ENCODE measurements at regions not wholly inside any gene's neighbourhood (a gene's known extent, or its start where the extent isn't known, plus 50 kb on each side); places are given as distances from the start of the nearest gene placed in this dataset.
"Not testable (repeated sequence)": the region's sequence is repeated elsewhere in the genome, so short reads cannot be mapped to it uniquely, and the experiment has no call there.

GRCh38 chr10:131839880-131840787 is 60.7 kb upstream of the PPP2R2D start:
- not testable (repeated sequence) for H3K27me3 ChIP-seq (ENCODE audit: control insufficient read depth, low read length); H3K79me2 ChIP-seq (ENCODE audit: control insufficient read depth, low read length); H3K4me2 ChIP-seq (ENCODE audit: low read length); H3K9me2 ChIP-seq (replicated peaks; ENCODE audit: control insufficient read depth, low read length); H3K9me3 ChIP-seq (ENCODE audit: control insufficient read depth, insufficient read depth, low read length); H3K4me1 ChIP-seq (ENCODE audit: control insufficient read depth, low read length); H3K27ac ChIP-seq (ENCODE audit: low read depth, low read length); H4K20me1 ChIP-seq (ENCODE audit: control insufficient read depth, insufficient read depth, low read depth, low read length); H3F3A ChIP-seq (ENCODE audit: control insufficient read depth, insufficient read depth); H3K4me3 ChIP-seq (ENCODE audit: low read length); H3K36me3 ChIP-seq (ENCODE audit: control insufficient read depth, low read length)
- TF ChIP-seq, protein P1, sequence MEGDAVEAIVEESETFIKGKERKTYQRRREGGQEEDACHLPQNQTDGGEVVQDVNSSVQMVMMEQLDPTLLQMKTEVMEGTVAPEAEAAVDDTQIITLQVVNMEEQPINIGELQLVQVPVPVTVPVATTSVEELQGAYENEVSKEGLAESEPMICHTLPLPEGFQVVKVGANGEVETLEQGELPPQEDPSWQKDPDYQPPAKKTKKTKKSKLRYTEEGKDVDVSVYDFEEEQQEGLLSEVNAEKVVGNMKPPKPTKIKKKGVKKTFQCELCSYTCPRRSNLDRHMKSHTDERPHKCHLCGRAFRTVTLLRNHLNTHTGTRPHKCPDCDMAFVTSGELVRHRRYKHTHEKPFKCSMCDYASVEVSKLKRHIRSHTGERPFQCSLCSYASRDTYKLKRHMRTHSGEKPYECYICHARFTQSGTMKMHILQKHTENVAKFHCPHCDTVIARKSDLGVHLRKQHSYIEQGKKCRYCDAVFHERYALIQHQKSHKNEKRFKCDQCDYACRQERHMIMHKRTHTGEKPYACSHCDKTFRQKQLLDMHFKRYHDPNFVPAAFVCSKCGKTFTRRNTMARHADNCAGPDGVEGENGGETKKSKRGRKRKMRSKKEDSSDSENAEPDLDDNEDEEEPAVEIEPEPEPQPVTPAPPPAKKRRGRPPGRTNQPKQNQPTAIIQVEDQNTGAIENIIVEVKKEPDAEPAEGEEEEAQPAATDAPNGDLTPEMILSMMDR (IDR thresholded peaks at IDR 0.05; ENCODE audit: low read depth, low read length, poor library complexity, severe bottlenecking): peak; percentile 13

- H3F3A ChIP-seq (ENCODE audit: control insufficient read depth, insufficient read depth): no peaks in the 10 kb centered on the region
Measured at GRCh38 chr10:131840788-131841118, 60.1 kb upstream of the PPP2R2D start.

DNA sequence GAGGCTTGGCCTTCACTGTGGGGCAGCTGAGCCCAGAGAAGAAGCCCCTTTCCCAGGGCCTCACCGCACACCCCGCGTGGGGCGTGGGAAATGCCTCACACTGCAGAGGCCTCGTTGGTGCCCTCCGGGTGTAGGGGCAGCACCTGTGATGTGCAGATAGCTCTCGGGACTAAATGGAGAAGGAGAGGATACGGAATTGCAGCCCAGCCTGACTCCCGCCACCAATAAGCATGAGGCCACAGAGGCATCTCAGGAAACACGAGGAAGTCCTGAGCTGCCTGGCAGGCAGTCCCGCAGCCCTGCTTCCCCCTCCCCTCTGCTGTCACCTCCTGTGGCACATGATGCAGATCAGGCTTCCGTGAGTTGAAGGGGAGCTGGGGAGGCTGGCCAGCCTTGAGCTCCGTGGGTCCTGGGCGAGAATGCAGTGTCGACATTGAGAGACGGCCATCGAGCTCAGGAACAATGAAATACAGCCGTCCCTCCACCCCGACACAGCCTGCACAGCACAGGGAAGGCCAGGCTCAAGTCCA is 59.6 kb upstream of the PPP2R2D start:
- H3K27me3 ChIP-seq (ENCODE audit: control insufficient read depth, low read length): no peaks in the 10 kb centered on the region
- H3K4me3 ChIP-seq (ENCODE audit: low read length): no peak overlapping the region
- H3K4me1 ChIP-seq (ENCODE audit: control insufficient read depth, low read length): no peaks in the 10 kb centered on the region
- H3F3A ChIP-seq (ENCODE audit: control insufficient read depth, insufficient read depth): no peaks in the 10 kb centered on the region
- H4K20me1 ChIP-seq (ENCODE audit: control insufficient read depth, insufficient read depth, low read depth, low read length): no peaks in the 10 kb centered on the region
- H3K27ac ChIP-seq (ENCODE audit: low read depth, low read length): no peak overlapping the region
- no peaks in the 10 kb centered on the region for H3K36me3 ChIP-seq (ENCODE audit: control insufficient read depth, low read length)
- H3K79me2 ChIP-seq (ENCODE audit: control insufficient read depth, low read length): no peaks in the 10 kb centered on the region
- H3K4me2 ChIP-seq (ENCODE audit: low read length): no peak overlapping the region
- TF ChIP-seq, protein P1 (IDR thresholded peaks at IDR 0.05; ENCODE audit: low read depth, low read length, poor library complexity, severe bottlenecking): no peak
- no peak for TF ChIP-seq EZH2phosphoT487 (IDR thresholded peaks at IDR 0.05; ENCODE audit: borderline replicate concordance, low read length)
- no peaks in the 10 kb centered on the region for H3K9me3 ChIP-seq (ENCODE audit: control insufficient read depth, insufficient read depth, low read length)
- no peaks in the 10 kb centered on the region for H3K9me2 ChIP-seq (replicated peaks; ENCODE audit: control insufficient read depth, low read length)

More at GRCh38 chr10:131840788-131841118, 60.1 kb upstream of the PPP2R2D start:
- no peak for TF ChIP-seq EZH2phosphoT487 (IDR thresholded peaks at IDR 0.05; ENCODE audit: borderline replicate concordance, low read length)
- TF ChIP-seq, protein P1 (IDR thresholded peaks at IDR 0.05; ENCODE audit: low read depth, low read length, poor library complexity, severe bottlenecking): no peak
- Histone ChIP-seq H3K4me1 (ENCODE audit: control insufficient read depth, low read length) (no peaks in the 10 kb centered on the region), H3K9me2 (replicated peaks; ENCODE audit: control insufficient read depth, low read length) (no peaks in the 10 kb centered on the region), H3K4me3 (ENCODE audit: low read length) (no peak overlapping the region), H3K4me2 (ENCODE audit: low read length) (no peak overlapping the region), H3K36me3 (ENCODE audit: control insufficient read depth, low read length) (no peaks in the 10 kb centered on the region), H3K27ac (ENCODE audit: low read depth, low read length) (no peak overlapping the region), H4K20me1 (ENCODE audit: control insufficient read depth, insufficient read depth, low read depth, low read length) (no peaks in the 10 kb centered on the region), H3K9me3 (ENCODE audit: control insufficient read depth, insufficient read depth, low read length) (no peaks in the 10 kb centered on the region), H3K27me3 (ENCODE audit: control insufficient read depth, low read length) (no peaks in the 10 kb centered on the region), H3K79me2 (ENCODE audit: control insufficient read depth, low read length) (no peaks in the 10 kb centered on the region)

Measured in DOHH2 (cell line).